Effector CD8-positive, alpha-beta T cell (primary cell): ENCODE measurements at regions not wholly inside any gene's neighbourhood (a gene's known extent, or its start where the extent isn't known, plus 50 kb on each side); places are given as distances from the start of the nearest gene placed in this dataset.

ENCODE experiments used
- DNase-seq: peaks from one replicate; lab custom pipeline; 2025; lab: John Stamatoyannopoulos, UW

- no peak for DNase-seq
These were observed 305.2 kb upstream of the CITED2 start for GRCh38 chr6:139679516-139680179.

GRCh38 chr6:139676718-139677117 lies 302.3 kb upstream of the CITED2 start:
- no peak for DNase-seq

GRCh38 chr6:139666284-139666683 lies 291.8 kb upstream of the CITED2 start:
- DNase-seq: no peak

- DNase-seq: no peak
These were observed 289.5 kb upstream of the CITED2 start for GRCh38 chr6:139663996-139664395.

GRCh38 chr6:139659711-139660110 lies 285.3 kb upstream of the CITED2 start:
- no peak for DNase-seq

- DNase-seq: no peak
These were observed 284.7 kb upstream of the CITED2 start for GRCh38 chr6:139659196-139659595.

- no peak for DNase-seq
These were observed 282.7 kb upstream of the CITED2 start for GRCh38 chr6:139657119-139657518.

GRCh38 chr6:139655783-139656705 lies 281.6 kb upstream of the CITED2 start:
- DNase-seq: no peak

- no peak for DNase-seq
These were observed 280.7 kb upstream of the CITED2 start for GRCh38 chr6:139654888-139655782.

GRCh38 chr6:139654309-139654708 lies 279.9 kb upstream of the CITED2 start:
- no peak for DNase-seq

GRCh38 chr6:139653111-139653510 lies 278.7 kb upstream of the CITED2 start:
- no peak for DNase-seq

GRCh38 chr6:139650941-139651340 lies 276.5 kb upstream of the CITED2 start:
- no peak for DNase-seq

GRCh38 chr6:139649732-139650131 lies 275.3 kb upstream of the CITED2 start:
- DNase-seq: no peak

- DNase-seq: no peak
These were observed 274.7 kb upstream of the CITED2 start for GRCh38 chr6:139649128-139649527.

- DNase-seq: no peak
These were observed 274.1 kb upstream of the CITED2 start for GRCh38 chr6:139648430-139649000.

GRCh38 chr6:139647841-139648240 lies 273.4 kb upstream of the CITED2 start:
- DNase-seq: no peak

- no peak for DNase-seq
These were observed 272.6 kb upstream of the CITED2 start for GRCh38 chr6:139647016-139647415.

- DNase-seq: no peak
These were observed 270.4 kb upstream of the CITED2 start for GRCh38 chr6:139644821-139645220.

- DNase-seq: no peak
These were observed 269.5 kb upstream of the CITED2 start for GRCh38 chr6:139643986-139644385.

- no peak for DNase-seq
These were observed 267.9 kb upstream of the CITED2 start for GRCh38 chr6:139642346-139642745.

- DNase-seq: no peak
These were observed 266.9 kb upstream of the CITED2 start for GRCh38 chr6:139641376-139641775.

GRCh38 chr6:139640921-139641320 lies 266.5 kb upstream of the CITED2 start:
- DNase-seq: no peak
